Activated naive CD4-positive, alpha-beta T cell treated with anti-CD3 and anti-CD28 coated beads, Interleukin-2, amount 10 ng/mL, durations not matched to agents 7 days and 5 days (primary cell): ENCODE measurements at regions not wholly inside any gene's neighbourhood (a gene's known extent, or its start where the extent isn't known, plus 50 kb on each side); places are given as distances from the start of the nearest gene placed in this dataset.

Experiments used
- CTCF ChIA-PET: fragments of 350-600 bp; sonication (Branson Sonifier 250); formaldehyde crosslinking; loops from one replicate; lab custom pipeline; 2021; ENCODE audit warnings: antibody characterized with exemption; lab: Charles Lee
- DNase-seq: peaks from one replicate; pipeline ENCODE4 v3.0.0-alpha.2; 2020
- H3K27ac Mint-ChIP-seq: one replicate; pipeline ENCODE4 v1.8.0; 2021; ENCODE audit warnings: mild to moderate bottlenecking, moderate library complexity, mixed read lengths
- H3K27me3 Mint-ChIP-seq: one replicate; pipeline ENCODE4 v1.8.0; 2021; ENCODE audit warnings: mild to moderate bottlenecking, mixed read lengths
- H3K36me3 Mint-ChIP-seq: one replicate; pipeline ENCODE4 v1.8.0; 2021; ENCODE audit warnings: mixed read lengths
- H3K4me1 Mint-ChIP-seq: one replicate; pipeline ENCODE4 v1.8.0; 2021; ENCODE audit warnings: mixed read lengths
- H3K4me3 Mint-ChIP-seq: one replicate; pipeline ENCODE4 v1.8.0; 2021; ENCODE audit warnings: mild to moderate bottlenecking, moderate library complexity, mixed read lengths
- H3K9me3 Mint-ChIP-seq: one replicate; pipeline ENCODE4 v1.8.0; 2021; ENCODE audit warnings: mixed read lengths

DNA sequence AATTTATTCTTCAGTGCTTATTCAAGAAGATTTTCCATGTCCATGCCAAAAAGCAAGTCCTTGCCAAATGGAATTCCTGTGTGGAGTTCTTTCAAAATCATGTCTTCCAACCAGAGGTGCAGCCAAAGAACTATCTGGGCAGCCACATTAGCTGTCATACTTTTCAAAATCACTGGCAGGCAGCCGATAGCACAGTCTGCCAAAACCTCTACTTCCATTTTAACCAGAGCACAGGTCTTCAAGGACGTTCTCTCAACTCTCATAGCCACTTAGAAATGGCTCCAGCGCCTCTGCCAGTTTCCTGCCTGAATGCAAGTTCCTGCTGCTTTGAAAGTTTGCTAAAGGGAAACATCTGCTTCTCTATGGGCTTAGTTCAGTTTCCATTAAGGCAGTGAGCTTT lies 975.7 kb upstream of the ADGRL4 start:
- Mint-ChIP-seq H3K4me3 (no peak overlapping the region), H3K4me1 (no peaks in the 10 kb centered on the region), H3K9me3 (peaks cover 8% of the 10 kb centered on the region), H3K27ac (no peak overlapping the region), H3K27me3 (no peaks in the 10 kb centered on the region), H3K36me3 (no peaks in the 10 kb centered on the region)
- no peak for DNase-seq
- CTCF ChIA-PET = no interaction called here

GRCh38 chr1:79981481-79981880 lies 975.0 kb upstream of the ADGRL4 start:
- no peak for DNase-seq
- Mint-ChIP-seq H3K4me3 (no peak overlapping the region), H3K9me3 (peaks cover 8% of the 10 kb centered on the region), H3K4me1 (no peaks in the 10 kb centered on the region), H3K27ac (no peak overlapping the region), H3K36me3 (no peaks in the 10 kb centered on the region), H3K27me3 (no peaks in the 10 kb centered on the region)
- CTCF ChIA-PET = no interaction called here

- CTCF ChIA-PET = no interaction called here
- Mint-ChIP-seq H3K4me3 (no peak overlapping the region), H3K27me3 (no peaks in the 10 kb centered on the region), H3K9me3 (peaks cover 2% of the 10 kb centered on the region), H3K4me1 (no peaks in the 10 kb centered on the region), H3K36me3 (no peaks in the 10 kb centered on the region), H3K27ac (no peak overlapping the region)
- no peak for DNase-seq
These were observed 972.8 kb upstream of the ADGRL4 start for GRCh38 chr1:79979346-79979745.

DNA sequence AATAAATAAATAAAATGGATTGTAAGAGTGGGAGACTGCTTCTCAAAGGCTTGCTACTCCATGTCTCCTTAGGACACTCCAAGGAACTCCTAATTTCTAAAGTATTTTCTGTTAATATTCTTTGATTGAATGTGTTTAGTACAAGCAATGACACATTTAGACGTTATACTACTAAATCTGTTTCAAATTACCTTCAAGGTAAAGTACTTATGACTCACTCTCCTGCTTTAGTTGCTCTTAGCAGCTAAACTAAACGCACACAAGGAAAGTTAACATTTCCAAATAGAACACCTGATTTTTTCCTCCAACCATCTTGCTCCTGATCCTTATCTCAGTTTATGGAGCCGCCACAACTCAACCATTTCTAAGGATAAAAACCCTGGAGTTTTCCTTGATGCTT lies 969.8 kb upstream of the ADGRL4 start:
- Mint-ChIP-seq H3K9me3 (peaks cover 2% of the 10 kb centered on the region), H3K4me3 (no peak overlapping the region), H3K27me3 (no peaks in the 10 kb centered on the region), H3K27ac (no peak overlapping the region), H3K4me1 (no peaks in the 10 kb centered on the region), H3K36me3 (no peaks in the 10 kb centered on the region)
- no peak for DNase-seq
- CTCF ChIA-PET = no interaction called here

- no peaks in the 10 kb centered on the region for H3K36me3 Mint-ChIP-seq
- H3K4me3 Mint-ChIP-seq = no peak overlapping the region
- no peak for DNase-seq
- no peaks in the 10 kb centered on the region for H3K27me3 Mint-ChIP-seq
- CTCF ChIA-PET = no interaction called here
- H3K4me1 Mint-ChIP-seq = no peaks in the 10 kb centered on the region
- H3K9me3 Mint-ChIP-seq = peaks cover 2% of the 10 kb centered on the region
- H3K27ac Mint-ChIP-seq = no peak overlapping the region
These were observed 968.1 kb upstream of the ADGRL4 start for GRCh38 chr1:79974659-79975058.

DNA sequence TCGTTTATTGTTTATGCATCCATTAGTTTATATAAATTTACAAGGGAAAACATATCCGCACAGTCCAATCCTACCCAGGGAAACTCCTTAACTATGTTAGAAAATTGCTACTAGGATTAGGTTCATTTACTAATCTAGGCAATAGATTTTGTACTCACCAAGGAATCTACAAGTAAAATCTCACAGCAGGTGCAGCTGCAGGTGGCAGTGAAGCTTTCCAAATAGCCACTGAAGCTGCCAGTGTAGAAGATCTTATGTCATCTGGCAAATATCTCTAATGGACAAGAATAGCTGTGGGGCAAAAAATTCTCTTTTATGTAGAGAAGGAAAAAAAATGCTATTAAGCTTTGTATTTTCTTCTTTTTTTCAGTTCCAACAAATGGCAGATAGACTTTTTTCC lies 963.4 kb upstream of the ADGRL4 start:
- no peak overlapping the region for H3K4me3 Mint-ChIP-seq
- CTCF ChIA-PET = no interaction called here
- H3K9me3 Mint-ChIP-seq = peaks cover 8% of the 10 kb centered on the region
- no peak overlapping the region for H3K27ac Mint-ChIP-seq
- no peaks in the 10 kb centered on the region for H3K4me1 Mint-ChIP-seq
- no peak for DNase-seq
- no peaks in the 10 kb centered on the region for H3K36me3 Mint-ChIP-seq
- H3K27me3 Mint-ChIP-seq = no peaks in the 10 kb centered on the region

GRCh38 chr1:79966438-79966837 lies 959.9 kb upstream of the ADGRL4 start:
- H3K9me3 Mint-ChIP-seq = peaks cover 13% of the 10 kb centered on the region
- no peaks in the 10 kb centered on the region for H3K4me1 Mint-ChIP-seq
- no peak for DNase-seq
- CTCF ChIA-PET = no interaction called here
- H3K4me3 Mint-ChIP-seq = no peak overlapping the region
- no peaks in the 10 kb centered on the region for H3K36me3 Mint-ChIP-seq
- H3K27me3 Mint-ChIP-seq = no peaks in the 10 kb centered on the region
- H3K27ac Mint-ChIP-seq = no peak overlapping the region

GRCh38 chr1:79959635-79960034 lies 953.1 kb upstream of the ADGRL4 start:
- DNase-seq = no peak
- Mint-ChIP-seq H3K9me3 (peaks cover 24% of the 10 kb centered on the region), H3K27ac (no peak overlapping the region), H3K36me3 (no peaks in the 10 kb centered on the region), H3K27me3 (no peaks in the 10 kb centered on the region), H3K4me3 (no peak overlapping the region), H3K4me1 (no peaks in the 10 kb centered on the region)
- CTCF ChIA-PET = no interaction called here

DNA sequence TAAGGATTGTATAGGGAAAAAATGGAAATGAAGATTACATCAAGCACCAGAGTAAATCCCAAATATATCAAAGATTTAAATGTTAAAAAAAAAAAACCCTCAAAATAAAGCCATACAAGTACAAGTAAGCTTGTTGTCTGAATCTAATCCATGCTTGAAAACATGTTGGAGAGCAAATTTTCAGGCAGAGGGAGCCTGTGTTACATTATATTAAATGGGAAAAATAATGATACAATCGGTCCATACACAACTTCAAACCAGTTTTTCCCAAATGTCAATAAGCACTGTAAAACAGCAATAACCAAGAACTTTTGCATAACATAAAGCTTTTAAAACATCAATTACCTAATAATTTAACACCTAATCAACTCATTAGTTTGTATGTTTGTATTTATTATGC lies 949.4 kb upstream of the ADGRL4 start:
- H3K27me3 Mint-ChIP-seq = no peaks in the 10 kb centered on the region
- no peak overlapping the region for H3K27ac Mint-ChIP-seq
- CTCF ChIA-PET = no interaction called here
- no peak overlapping the region for H3K4me3 Mint-ChIP-seq
- no peak for DNase-seq
- no peaks in the 10 kb centered on the region for H3K4me1 Mint-ChIP-seq
- no peaks in the 10 kb centered on the region for H3K36me3 Mint-ChIP-seq
- H3K9me3 Mint-ChIP-seq = peaks cover 28% of the 10 kb centered on the region

DNA sequence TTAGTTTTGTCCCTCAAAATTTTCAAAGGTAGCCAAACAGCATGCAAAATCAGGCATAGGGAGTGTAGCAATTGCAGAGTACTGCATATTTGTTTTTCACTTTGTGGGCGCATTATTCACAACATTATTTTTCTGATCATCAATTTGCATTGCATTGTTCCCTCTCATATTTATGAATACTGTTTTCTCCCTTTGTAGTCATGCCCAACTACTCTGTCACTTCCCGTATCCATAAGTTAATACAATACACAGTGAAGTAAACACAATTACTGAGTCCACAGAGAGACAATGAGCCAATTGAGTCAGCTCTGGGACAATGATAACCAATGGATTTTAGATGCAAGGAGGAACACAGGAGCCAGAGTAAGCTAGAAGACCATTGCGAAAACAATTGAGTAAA lies 944.0 kb upstream of the ADGRL4 start:
- H3K9me3 Mint-ChIP-seq = peaks cover 9% of the 10 kb centered on the region
- CTCF ChIA-PET = no interaction called here

DNA sequence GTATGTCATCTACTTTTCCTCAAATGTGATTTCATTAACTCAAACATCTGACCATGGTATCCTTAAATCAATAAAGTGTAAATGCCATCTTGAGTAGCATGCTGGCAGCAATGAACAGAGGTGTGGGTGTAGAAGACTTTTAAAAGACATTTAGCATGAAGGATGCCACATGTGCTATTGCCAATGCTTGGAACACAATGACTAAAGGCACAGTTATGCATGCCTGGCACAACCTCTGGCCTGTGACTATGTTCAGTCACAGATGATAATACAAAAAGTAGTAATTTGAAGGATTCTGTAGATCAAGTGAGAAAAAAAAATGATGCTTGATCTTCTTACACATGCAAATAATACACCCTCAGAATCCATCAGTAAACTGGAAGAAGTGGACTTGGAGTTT lies 938.9 kb upstream of the ADGRL4 start:
- H3K4me1 Mint-ChIP-seq = no peaks in the 10 kb centered on the region
- no peaks in the 10 kb centered on the region for H3K27me3 Mint-ChIP-seq
- no peak overlapping the region for H3K27ac Mint-ChIP-seq
- DNase-seq = no peak
- H3K4me3 Mint-ChIP-seq = no peak overlapping the region
- no peaks in the 10 kb centered on the region for H3K36me3 Mint-ChIP-seq
- CTCF ChIA-PET = no interaction called here
- H3K9me3 Mint-ChIP-seq = no peaks in the 10 kb centered on the region

More for the DNA sequence above, 944.0 kb upstream of the ADGRL4 start:
- no peak overlapping the region for H3K4me3 Mint-ChIP-seq
- H3K4me1 Mint-ChIP-seq = no peaks in the 10 kb centered on the region
- no peak for DNase-seq
- no peak overlapping the region for H3K27ac Mint-ChIP-seq
- H3K36me3 Mint-ChIP-seq = no peaks in the 10 kb centered on the region
- no peaks in the 10 kb centered on the region for H3K27me3 Mint-ChIP-seq

DNA sequence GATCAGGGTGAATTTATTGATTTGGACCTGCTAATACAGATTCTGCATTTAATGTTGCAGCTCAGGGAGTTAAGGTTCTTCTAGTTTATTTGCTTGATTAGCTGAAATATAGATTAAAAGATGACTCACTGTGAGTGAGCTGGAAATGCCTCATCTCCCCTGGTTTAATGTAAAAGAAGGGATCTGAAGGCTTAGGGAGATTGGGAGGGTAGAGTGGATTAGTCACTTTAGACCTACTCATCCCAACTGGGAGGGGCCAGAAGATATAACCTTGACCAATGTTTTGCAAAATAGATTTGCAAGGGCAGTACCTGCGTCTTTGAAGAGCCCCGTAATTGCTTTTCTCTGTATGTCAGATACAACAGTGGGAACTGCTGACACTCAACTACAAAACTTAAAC lies 922.8 kb upstream of the ADGRL4 start:
- Mint-ChIP-seq H3K4me3 (no peak overlapping the region), H3K36me3 (no peaks in the 10 kb centered on the region), H3K4me1 (no peaks in the 10 kb centered on the region), H3K27ac (no peak overlapping the region), H3K27me3 (no peaks in the 10 kb centered on the region), H3K9me3 (peaks cover 10% of the 10 kb centered on the region)
- DNase-seq = no peak
- CTCF ChIA-PET = no interaction called here

DNA sequence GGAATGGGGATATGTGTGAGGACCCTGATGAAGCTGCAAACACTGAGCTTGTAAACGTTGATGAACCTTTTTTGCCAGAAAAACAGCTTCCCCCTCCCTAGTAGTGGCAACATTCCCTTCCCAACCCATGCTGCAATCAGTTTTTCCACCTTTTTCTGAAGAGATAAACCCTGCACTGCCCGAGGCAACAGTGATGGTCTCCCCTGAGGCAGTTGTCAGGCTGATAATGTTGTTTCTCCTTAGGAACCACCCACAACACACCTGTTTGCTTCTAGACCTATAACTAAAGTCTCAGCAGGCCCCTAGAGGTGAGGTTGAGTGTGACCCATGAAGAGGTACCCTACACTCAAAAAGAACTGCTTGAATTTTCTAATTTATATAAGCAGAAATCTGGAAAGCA lies 922.4 kb upstream of the ADGRL4 start:
- peaks cover 11% of the 10 kb centered on the region for H3K9me3 Mint-ChIP-seq
- no peak overlapping the region for H3K27ac Mint-ChIP-seq
- CTCF ChIA-PET = no interaction called here
- no peaks in the 10 kb centered on the region for H3K4me1 Mint-ChIP-seq
- no peaks in the 10 kb centered on the region for H3K27me3 Mint-ChIP-seq
- no peak overlapping the region for H3K4me3 Mint-ChIP-seq
- H3K36me3 Mint-ChIP-seq = no peaks in the 10 kb centered on the region
- no peak for DNase-seq

DNA sequence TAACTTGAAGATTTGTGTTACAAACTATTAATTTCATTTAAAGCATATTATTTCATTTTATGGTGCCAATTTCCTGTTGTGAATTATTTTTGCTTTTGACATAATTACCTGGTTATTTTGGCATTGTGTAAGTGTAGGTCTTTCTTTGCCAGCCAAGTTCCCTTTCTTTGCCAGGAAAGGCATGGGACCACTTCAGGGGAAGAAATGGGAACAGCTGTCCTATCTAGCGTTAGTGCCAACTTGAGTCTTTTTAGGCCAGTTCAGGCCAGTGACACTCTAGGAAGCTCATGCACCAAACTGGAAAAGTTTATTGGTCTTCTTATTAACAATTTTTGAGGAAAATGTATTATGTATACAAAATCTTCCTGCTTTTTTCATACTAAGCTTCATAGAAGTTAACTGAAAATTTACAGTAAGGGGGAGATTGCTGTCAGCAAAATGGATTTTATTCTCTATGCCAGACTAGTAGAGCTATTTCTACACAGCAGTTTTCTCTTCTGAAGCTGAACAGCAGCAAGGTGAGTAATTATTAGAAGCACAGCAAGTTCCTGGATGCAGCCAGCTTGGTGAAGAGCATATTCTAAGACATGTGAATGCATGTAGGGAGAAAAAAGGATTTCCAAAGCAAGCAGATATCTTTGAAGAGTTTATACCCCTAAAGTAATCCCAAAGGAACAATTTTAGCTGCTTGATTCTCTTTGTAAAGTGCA lies 914.6 kb upstream of the ADGRL4 start:
- DNase-seq = no peak
- H3K36me3 Mint-ChIP-seq = no peaks in the 10 kb centered on the region
- CTCF ChIA-PET = no interaction called here
- no peak overlapping the region for H3K4me3 Mint-ChIP-seq
- no peak overlapping the region for H3K27ac Mint-ChIP-seq
- no peaks in the 10 kb centered on the region for H3K27me3 Mint-ChIP-seq
- H3K4me1 Mint-ChIP-seq = no peaks in the 10 kb centered on the region
- peaks cover 13% of the 10 kb centered on the region for H3K9me3 Mint-ChIP-seq

GRCh38 chr1:79914896-79915295 lies 908.4 kb upstream of the ADGRL4 start:
- no peaks in the 10 kb centered on the region for H3K36me3 Mint-ChIP-seq
- no peak overlapping the region for H3K4me3 Mint-ChIP-seq
- no peak overlapping the region for H3K27ac Mint-ChIP-seq
- H3K4me1 Mint-ChIP-seq = no peaks in the 10 kb centered on the region
- CTCF ChIA-PET = no interaction called here
- H3K27me3 Mint-ChIP-seq = no peaks in the 10 kb centered on the region
- H3K9me3 Mint-ChIP-seq = peaks cover 3% of the 10 kb centered on the region
- no peak for DNase-seq

DNA sequence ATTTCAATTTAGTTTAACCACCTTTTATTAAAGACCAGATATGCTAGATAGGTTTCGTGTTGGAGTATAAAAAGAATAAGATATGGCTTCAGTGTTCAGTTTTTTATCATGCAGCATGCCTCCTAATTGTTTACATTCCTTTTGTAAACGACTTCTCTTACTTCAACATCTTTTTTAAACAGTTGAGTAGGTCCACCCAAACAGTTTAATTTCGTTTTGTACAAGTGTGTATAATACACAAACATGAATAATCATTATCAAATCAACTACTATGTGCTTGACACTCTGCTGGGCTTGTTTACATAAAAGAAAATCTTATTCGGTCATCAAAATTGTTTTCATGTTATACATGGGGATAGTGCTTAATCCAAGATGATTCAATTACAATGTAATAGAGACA lies 906.3 kb upstream of the ADGRL4 start:
- Mint-ChIP-seq H3K36me3 (no peaks in the 10 kb centered on the region), H3K27me3 (no peaks in the 10 kb centered on the region), H3K9me3 (peaks cover 5% of the 10 kb centered on the region), H3K4me1 (no peaks in the 10 kb centered on the region), H3K4me3 (no peak overlapping the region), H3K27ac (no peak overlapping the region)
- DNase-seq = no peak
- CTCF ChIA-PET = no interaction called here
